SK-N-SH treated with all-trans-retinoic acid at 6 μM for 48 hours (cell line): ENCODE measurements at regions not wholly inside any gene's neighbourhood (a gene's known extent, or its start where the extent isn't known, plus 50 kb on each side); places are given as distances from the start of the nearest gene placed in this dataset.

Source experiments
- ARNTL ChIP-seq: fragments of 450-650 bp; formaldehyde crosslinking; IDR thresholded peaks from 2 replicates; pipeline ENCODE4 v1.5.0; 2020; ENCODE audit warnings: low read depth, mild to moderate bottlenecking, moderate library complexity, borderline replicate concordance
- GLIS3 ChIP-seq: fragments of 250-450 bp; sonication (Bioruptor Pico); IDR thresholded peaks from 2 replicates; pipeline ENCODE4 v1.5.0; 2020; ENCODE audit warnings: mild to moderate bottlenecking, moderate library complexity
- RARB ChIP-seq: fragments of 250-450 bp; sonication (Bioruptor Pico); IDR thresholded peaks from 2 replicates; pipeline ENCODE4 v1.8.0; 2021; ENCODE audit warnings: mild to moderate bottlenecking, moderate library complexity
- ZC3H10 ChIP-seq: fragments of 250-450 bp; sonication (Bioruptor Pico); IDR thresholded peaks from 2 replicates; pipeline ENCODE4 v1.5.1; 2021; ENCODE audit warnings: mild to moderate bottlenecking, moderate library complexity
- ZFP3 ChIP-seq: fragments of 250-450 bp; sonication (Bioruptor Pico); IDR thresholded peaks from 2 replicates; pipeline ENCODE4 v1.5.0; 2020; ENCODE audit warnings: mild to moderate bottlenecking, moderate library complexity
- ZFP30 ChIP-seq: fragments of 450-650 bp; formaldehyde crosslinking; IDR thresholded peaks from 2 replicates; pipeline ENCODE4 v1.5.0; 2022; ENCODE audit warnings: mild to moderate bottlenecking, moderate library complexity
- ZNF70 ChIP-seq: fragments of 450-650 bp; formaldehyde crosslinking; IDR thresholded peaks from 2 replicates; pipeline ENCODE4 v1.5.0; 2020; ENCODE audit warnings: mild to moderate bottlenecking, moderate library complexity
- TF ChIP-seq, protein P1 (sequence below): fragments of 250-450 bp; sonication (Bioruptor Pico); IDR thresholded peaks from 2 replicates; pipeline ENCODE4 v1.8.0; 2020; ENCODE audit warnings: mild to moderate bottlenecking, moderate library complexity, borderline replicate concordance

DNA sequence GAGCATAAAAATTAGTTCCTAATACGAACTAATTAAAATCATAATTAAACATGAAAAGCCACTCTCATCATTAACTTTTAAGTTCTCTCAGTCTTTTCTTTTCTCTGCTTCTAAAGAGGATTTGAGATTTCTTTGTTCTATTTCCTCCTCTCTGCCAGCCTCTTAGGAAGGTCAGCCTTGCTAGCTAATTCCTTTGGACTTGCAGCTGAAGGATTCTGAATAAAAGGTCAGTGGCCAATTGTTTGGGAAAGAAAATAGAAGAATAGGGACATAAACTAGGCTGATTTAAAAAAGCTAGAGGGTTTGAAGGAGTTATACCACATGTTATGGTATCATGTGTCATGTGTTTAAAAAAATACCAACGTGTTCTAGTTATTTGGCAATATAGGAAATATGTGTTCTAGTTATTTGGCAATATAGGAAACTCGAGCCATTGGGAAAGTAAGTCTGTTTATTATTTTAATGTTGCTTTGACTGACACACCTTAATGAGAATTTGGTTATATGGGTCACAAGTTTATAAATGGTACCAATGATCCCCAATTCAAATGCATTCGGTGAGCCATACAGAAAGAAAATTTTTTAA is 1668.7 kb upstream of the PCDH7 start:
- TF ChIP-seq ZFP30 (CRISPR knock-in tag) (no peak), ZNF70 (no peak), ZC3H10 (CRISPR knock-in tag) (no peak), GLIS3 (no peak), RARB (CRISPR knock-in tag) (no peak), ARNTL (CRISPR knock-in tag) (no peak), ZFP3 (CRISPR knock-in tag) (no peak)
- TF ChIP-seq, protein P1, sequence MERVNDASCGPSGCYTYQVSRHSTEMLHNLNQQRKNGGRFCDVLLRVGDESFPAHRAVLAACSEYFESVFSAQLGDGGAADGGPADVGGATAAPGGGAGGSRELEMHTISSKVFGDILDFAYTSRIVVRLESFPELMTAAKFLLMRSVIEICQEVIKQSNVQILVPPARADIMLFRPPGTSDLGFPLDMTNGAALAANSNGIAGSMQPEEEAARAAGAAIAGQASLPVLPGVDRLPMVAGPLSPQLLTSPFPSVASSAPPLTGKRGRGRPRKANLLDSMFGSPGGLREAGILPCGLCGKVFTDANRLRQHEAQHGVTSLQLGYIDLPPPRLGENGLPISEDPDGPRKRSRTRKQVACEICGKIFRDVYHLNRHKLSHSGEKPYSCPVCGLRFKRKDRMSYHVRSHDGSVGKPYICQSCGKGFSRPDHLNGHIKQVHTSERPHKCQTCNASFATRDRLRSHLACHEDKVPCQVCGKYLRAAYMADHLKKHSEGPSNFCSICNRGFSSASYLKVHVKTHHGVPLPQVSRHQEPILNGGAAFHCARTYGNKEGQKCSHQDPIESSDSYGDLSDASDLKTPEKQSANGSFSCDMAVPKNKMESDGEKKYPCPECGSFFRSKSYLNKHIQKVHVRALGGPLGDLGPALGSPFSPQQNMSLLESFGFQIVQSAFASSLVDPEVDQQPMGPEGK (CRISPR knock-in tag), result no peak
